ENCODE measurements at regions not wholly inside any gene's neighbourhood (a gene's known extent, or its start where the extent isn't known, plus 50 kb on each side); places are given as distances from the start of the nearest gene placed in this dataset.

- DNase-seq (ENCODE audit: low read depth in 2 of 2) = no peak
These were observed 548.5 kb downstream of the SLITRK1 start for GRCh38 chr13:83333614-83334388.

GRCh38 chr13:83332751-83333150 is 549.5 kb downstream of the SLITRK1 start:
- DNase-seq (ENCODE audit: low read depth in 2 of 2) = no peak

GRCh38 chr13:83327091-83327490 is 555.2 kb downstream of the SLITRK1 start:
- no peak for DNase-seq (ENCODE audit: low read depth in 2 of 2)

DNA sequence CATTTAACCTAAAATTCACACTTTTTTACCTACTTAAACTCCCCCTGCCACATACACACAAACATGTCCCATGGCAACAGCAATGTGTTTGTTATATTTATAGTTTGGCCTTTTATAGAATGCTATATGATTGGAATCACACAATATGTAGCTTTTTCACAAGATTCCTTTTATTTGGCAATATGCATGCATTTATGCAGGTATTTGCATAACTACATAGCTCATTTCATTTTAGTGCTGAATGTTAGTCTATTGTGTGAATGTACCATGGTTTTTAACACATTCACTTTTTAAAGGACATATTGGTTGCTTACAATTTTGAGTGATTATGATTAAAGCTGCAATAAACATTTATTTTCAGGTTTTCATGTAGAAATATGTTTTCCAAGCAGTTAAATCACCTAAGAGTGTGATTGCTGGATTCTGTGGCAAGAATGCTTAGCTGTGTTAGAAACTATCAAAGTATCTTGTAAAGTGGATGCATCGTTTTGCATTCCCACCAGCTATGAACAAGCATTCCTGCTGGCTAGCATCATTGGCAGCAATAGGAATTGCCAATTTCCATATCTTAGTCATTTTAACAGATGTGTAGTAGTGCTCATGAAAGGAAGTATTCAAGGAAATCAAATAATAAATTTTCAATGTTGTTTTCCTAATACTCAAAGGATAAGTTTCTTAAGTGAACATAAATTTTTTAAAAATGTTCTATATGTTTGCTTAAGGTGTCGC is 557.0 kb downstream of the SLITRK1 start:
- DNase-seq (ENCODE audit: low read depth in 2 of 2) = no peak

DNA sequence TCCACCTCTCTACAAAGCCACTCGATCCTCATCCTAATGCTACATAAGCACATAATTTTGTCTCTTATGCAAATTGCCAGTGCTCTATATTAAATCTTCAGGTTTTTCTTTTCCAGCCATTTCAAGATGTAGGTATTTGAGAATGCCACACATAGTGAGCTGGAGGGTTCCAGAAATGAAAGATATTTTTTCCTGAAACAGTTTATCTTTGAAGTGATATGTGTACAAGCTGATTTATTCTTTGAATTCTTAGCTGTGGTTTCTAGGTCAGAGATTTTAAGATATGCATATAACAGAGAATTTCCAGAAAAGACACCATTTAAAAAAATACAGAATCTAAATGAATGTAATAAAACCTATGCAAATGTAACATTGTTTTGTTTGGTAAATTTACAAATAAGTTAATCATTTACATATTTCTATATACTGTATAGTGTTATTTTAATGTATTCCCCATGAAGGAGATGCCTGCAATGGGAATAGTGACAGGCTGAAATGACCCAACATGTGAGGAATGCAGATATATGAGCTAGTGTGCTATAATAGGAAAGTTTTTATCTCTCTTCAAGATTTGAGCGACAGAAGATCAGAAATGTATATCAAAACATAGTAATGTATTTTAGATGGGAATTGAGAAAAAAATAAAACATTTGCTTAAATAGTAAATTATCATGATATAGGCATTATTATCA is 570.2 kb downstream of the SLITRK1 start:
- no peak for DNase-seq (ENCODE audit: low read depth in 2 of 2)

GRCh38 chr13:83298617-83299016 is 583.7 kb downstream of the SLITRK1 start:
- DNase-seq (ENCODE audit: low read depth in 2 of 2) = no peak

- no peak for DNase-seq (ENCODE audit: low read depth in 2 of 2)
These were observed 584.5 kb downstream of the SLITRK1 start for GRCh38 chr13:83297586-83298290.

DNA sequence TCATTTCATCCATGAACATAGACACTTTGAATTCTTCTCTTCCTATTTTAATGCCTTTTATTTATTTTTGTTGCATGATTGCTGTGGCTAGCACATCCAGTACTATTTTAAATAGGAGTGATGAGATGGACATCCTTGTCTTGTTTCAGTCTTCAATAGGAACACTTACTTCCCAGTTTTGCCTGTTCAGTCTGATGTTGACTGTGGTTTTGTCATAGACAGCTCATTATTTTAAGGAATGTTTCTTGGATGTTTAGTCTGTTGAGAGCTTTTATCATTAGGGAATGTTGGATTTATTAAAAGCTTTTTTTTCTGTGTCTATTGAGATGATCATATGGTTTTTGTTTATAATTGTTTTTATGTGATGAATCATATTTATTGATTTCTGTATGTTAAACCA is 586.6 kb downstream of the SLITRK1 start:
- DNase-seq (ENCODE audit: low read depth in 2 of 2) = no peak

DNA sequence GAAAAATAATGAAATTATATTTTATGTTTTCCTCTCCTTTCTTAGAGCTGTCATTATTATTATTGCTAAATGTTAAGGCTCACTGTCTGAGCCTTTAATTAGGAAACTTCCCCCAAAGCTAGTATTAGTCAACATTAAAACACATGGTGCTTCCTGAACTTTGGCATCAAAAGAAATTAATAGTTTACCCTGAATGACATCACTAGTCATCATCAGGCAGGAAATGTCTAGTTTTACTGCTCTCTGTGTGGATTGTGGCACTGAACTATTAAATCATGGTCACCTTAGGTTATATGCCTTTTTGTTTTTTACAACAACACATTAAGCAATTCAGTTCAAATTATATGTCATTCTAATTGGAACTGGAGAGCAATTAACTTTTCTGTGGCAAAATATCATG is 595.5 kb downstream of the SLITRK1 start:
- DNase-seq (ENCODE audit: low read depth in 2 of 2) = no peak

DNA sequence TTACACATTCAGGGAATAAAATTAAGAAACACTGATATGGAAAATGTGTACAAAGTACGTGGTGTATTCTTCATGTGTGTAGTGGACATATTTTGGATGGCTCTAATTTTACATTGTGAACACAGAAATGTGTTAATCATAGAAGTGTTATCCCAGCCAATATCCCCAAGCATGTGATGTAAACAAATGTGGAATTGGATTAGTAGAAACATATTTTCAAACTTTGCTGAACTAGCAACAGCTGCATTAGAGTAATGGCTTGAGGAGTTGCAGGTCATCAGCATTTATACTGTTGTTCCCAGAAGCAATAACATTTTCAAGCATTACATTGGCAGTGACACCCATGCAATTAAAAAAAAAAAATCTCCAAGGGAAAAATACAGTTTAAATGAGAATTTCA is 600.6 kb downstream of the SLITRK1 start:
- DNase-seq (ENCODE audit: low read depth in 2 of 2) = no peak

DNA sequence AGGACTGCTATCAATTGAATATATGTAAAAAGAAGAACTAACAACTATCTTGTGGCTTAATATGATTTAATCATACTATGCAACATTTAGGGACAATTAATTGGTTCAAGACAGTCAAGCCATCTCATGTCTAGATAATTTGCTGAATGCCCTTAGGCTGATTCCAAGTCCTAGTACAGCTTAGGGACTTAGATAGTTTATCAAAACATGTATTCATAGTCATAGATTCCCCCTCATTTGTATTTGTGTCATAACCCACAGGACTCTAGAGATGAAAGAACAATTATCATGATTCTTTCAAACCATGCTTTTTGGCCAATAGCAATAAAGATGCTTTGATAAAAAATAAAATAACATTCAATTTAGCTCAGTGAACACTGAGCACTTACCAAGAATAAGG is 607.6 kb downstream of the SLITRK1 start:
- no peak for DNase-seq (ENCODE audit: low read depth in 2 of 2)

DNA sequence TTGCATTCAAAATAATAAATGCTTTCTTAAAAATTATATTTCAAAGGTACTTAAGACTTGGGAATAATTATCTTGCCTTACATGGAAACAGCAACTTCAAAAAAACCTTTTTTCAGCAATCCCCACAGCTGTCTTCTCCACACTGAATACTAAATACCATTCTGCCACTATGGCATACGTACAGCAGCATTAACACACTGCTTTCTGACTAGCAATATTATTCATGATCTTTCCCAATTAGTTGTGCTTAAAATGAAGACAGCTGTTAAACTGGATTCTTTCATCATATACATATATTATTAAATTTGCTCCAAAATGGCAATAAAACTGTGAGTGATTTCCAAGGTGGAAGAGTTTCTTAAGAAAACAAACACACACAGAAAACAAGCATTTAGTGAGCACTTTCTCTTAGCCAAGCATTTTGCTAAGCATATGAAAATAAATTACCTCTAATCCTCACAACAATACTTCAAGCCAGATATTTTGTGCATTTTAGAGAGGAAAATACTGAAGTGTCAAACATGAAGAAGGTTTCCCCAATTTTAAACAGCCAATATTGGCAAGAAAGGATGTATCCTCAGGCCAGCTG is 609.5 kb downstream of the SLITRK1 start:
- no peak for DNase-seq (ENCODE audit: low read depth in 2 of 2)

GRCh38 chr13:83272076-83272475 is 610.2 kb downstream of the SLITRK1 start:
- DNase-seq (ENCODE audit: low read depth in 2 of 2) = no peak

DNA sequence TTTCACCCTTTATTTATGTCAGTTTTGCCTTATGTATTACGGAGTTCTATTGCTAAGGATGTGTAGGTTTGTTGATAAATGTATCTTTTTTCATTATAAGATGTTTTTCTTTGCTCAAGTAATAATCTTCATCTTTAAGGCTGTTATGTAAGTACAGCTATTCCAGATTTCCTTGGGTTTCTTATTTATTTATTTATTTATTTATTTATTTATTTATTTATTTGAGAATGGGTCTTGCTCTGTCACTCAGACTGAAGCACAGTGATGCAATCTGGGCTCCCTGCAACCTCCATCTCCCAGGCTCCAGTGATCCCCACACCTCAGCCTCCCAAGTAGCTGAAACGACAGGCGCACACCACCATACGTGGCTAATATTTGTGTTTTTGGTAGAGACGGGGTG is 617.0 kb downstream of the SLITRK1 start:
- no peak for DNase-seq (ENCODE audit: low read depth in 2 of 2)

DNA sequence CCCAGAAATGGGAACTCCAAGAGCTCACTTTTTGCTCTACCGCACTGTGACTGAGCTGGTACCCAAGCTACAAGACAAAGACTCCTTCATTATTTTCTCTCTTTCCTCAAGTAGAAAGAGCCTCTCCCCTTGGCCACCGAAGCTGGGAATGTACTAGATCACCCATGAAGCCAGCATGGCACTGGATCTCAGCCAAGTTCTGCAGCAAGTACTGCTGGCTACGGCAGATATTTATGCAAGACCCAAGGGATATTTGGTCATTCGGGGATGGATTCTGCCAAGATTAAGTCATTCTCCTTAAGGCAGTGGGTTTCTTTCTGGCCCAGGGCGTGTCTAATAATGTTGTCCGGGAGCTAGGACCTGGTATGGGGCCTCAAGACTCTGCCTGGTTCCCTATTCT is 633.5 kb downstream of the SLITRK1 start:
- no peak for DNase-seq (ENCODE audit: low read depth in 2 of 2)

- no peak for DNase-seq (ENCODE audit: low read depth in 2 of 2)
These were observed 649.6 kb downstream of the SLITRK1 start for GRCh38 chr13:83232626-83233025.

GRCh38 chr13:83229574-83230305 is 652.5 kb downstream of the SLITRK1 start:
- DNase-seq (ENCODE audit: low read depth in 2 of 2) = no peak

GRCh38 chr13:83223546-83223945 is 658.7 kb downstream of the SLITRK1 start:
- DNase-seq (ENCODE audit: low read depth in 2 of 2) = no peak

- DNase-seq (ENCODE audit: low read depth in 2 of 2) = no peak
These were observed 660.4 kb downstream of the SLITRK1 start for GRCh38 chr13:83221813-83222241.

GRCh38 chr13:83221256-83221655 is 661.0 kb downstream of the SLITRK1 start:
- no peak for DNase-seq (ENCODE audit: low read depth in 2 of 2)

DNA sequence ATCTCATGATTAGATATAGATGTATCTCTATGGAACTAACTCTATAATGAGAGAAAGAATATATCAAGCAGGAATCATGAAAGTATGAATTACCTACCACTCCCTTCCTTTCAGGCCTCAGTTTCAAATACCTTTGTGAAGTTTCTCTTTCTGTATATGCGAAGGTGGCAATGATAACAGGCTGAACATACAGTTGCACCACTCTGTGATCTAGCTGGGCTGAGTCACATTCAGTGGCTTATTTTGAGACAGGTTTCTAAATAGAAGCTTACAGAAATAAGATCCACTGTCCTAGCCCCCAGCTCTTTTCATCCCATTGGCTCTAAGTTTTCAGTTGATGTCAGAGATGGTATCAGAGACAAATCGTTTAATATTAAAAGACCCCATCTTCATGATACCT is 662.0 kb downstream of the SLITRK1 start:
- DNase-seq (ENCODE audit: low read depth in 2 of 2) = no peak
